SH-SY5Y (cell line): ENCODE measurements at regions not wholly inside any gene's neighbourhood (a gene's known extent, or its start where the extent isn't known, plus 50 kb on each side); places are given as distances from the start of the nearest gene placed in this dataset.

Source experiments
- GATA2 ChIP-seq: IDR thresholded peaks from 2 replicates; pipeline ENCODE4 v1.6.1; 2011; ENCODE audit warnings: mild to moderate bottlenecking, low read depth, low read length
- GATA3 ChIP-seq: IDR thresholded peaks from 2 replicates; pipeline ENCODE4 v1.6.1; 2011; ENCODE audit warnings: low read depth, mild to moderate bottlenecking, low read length, moderate library complexity

- TF ChIP-seq GATA3 (no peak), GATA2 (no peak)
These were observed 409.4 kb downstream of the MED10 start for GRCh38 chr5:5968981-5969380.
